Body of pancreas (tissue), 4 donors: ENCODE measurements at regions not wholly inside any gene's neighbourhood (a gene's known extent, or its start where the extent isn't known, plus 50 kb on each side); places are given as distances from the start of the nearest gene placed in this dataset.

Experiments
- CTCF ChIP-seq, 7 experiments: fragments of 450-650 bp in 4 of 7; fragments of 200-600 bp in 3 of 7; sonication (generic) in 3 of 7; IDR thresholded peaks; one replicate each; pipeline ENCODE4 v1.5.1; 2016 to 2019; ENCODE audit warnings: antibody characterized with exemption in 7 of 7
- POLR2A ChIP-seq, 3 donors: fragments of 450-650 bp; IDR thresholded peaks; one replicate each; pipeline ENCODE4 v1.6.1; 2016; ENCODE audit warnings: antibody characterized with exemption in 3 of 3, mild to moderate bottlenecking in 2 of 3

GRCh38 chr2:234796045-234796591, 155.7 kb upstream of the SH3BP4 start:
- TF ChIP-seq POLR2A (IDR thresholded peaks at IDR 0.05): no peak
- TF ChIP-seq CTCF (IDR thresholded peaks at IDR 0.05): no peak
